ENCODE measurements at regions not wholly inside any gene's neighbourhood (a gene's known extent, or its start where the extent isn't known, plus 50 kb on each side); places are given as distances from the start of the nearest gene placed in this dataset.
A peak's percentile ranks its signal among the peaks of the same experiment; 100 is the strongest.

GRCh38 chr6:11380969-11381744 lies 148.7 kb upstream of the NEDD9 start:
- TF ChIP-seq ZNF24 (IDR thresholded peaks at IDR 0.05) (0 out of 2 replicates have a peak, but pooled peaks have one; percentile 40), FOSL2 (CRISPR knock-in tag; IDR thresholded peaks at IDR 0.05) (no peak), ZNF549 (CRISPR knock-in tag; IDR thresholded peaks at IDR 0.05) (no peak), CTCF (CRISPR knock-in tag; IDR thresholded peaks at IDR 0.05) (no peak), MAFK (conservative IDR thresholded peaks at IDR 0.05 in 1 of 2, IDR thresholded peaks at IDR 0.05 in 1 of 2; ENCODE audit: low read length in 2 of 2) (no peak), ZNF136 (CRISPR knock-in tag; IDR thresholded peaks at IDR 0.05; ENCODE audit: low read depth) (no peak), FOXO4 (CRISPR knock-in tag; conservative IDR thresholded peaks at IDR 0.05) (no peak), ZNF138 (CRISPR knock-in tag; IDR thresholded peaks at IDR 0.05; ENCODE audit: low read depth) (no peak), IRF9 (CRISPR knock-in tag; IDR thresholded peaks at IDR 0.05; ENCODE audit: borderline replicate concordance) (no peak), NFATC3 (CRISPR knock-in tag; IDR thresholded peaks at IDR 0.05) (no peak), KAT2B (IDR thresholded peaks at IDR 0.05; ENCODE audit: borderline replicate concordance, low read depth, low read length) (no peak)

Measured in HepG2 (cell line).